HG02763 (cell line): ENCODE measurements at regions not wholly inside any gene's neighbourhood (a gene's known extent, or its start where the extent isn't known, plus 50 kb on each side); places are given as distances from the start of the nearest gene placed in this dataset.

Source experiments
- ATAC-seq: cut with Tn5 transposase; IDR thresholded peaks from one replicate; pipeline ENCODE4 v1.9.1; 2021; ENCODE audit warnings: mild to moderate bottlenecking, moderate library complexity; ENCODE audit not compliant: unreplicated experiment

- ATAC-seq: no peak
Measured at GRCh38 chr3:57009802-57010201, 50.7 kb upstream of the SPATA12 start.

- ATAC-seq: no peak
Measured at GRCh38 chr3:57009367-57009766, 51.1 kb upstream of the SPATA12 start.

- no peak for ATAC-seq
Measured at GRCh38 chr3:57007521-57008460, 52.7 kb upstream of the SPATA12 start.

- ATAC-seq: no peak
Measured at GRCh38 chr3:57006949-57007419, 53.5 kb upstream of the SPATA12 start.

GRCh38 chr3:57006179-57006657, 54.2 kb upstream of the SPATA12 start:
- no peak for ATAC-seq

GRCh38 chr3:57004229-57004628, 56.2 kb upstream of the SPATA12 start:
- ATAC-seq: no peak

GRCh38 chr3:57003676-57004075, 56.8 kb upstream of the SPATA12 start:
- ATAC-seq: no peak

- ATAC-seq: no peak
Measured at GRCh38 chr3:57001356-57001755, 59.1 kb upstream of the SPATA12 start.

- no peak for ATAC-seq
Measured at GRCh38 chr3:57000012-57000411, 60.5 kb upstream of the SPATA12 start.

GRCh38 chr3:56999547-56999946, 60.9 kb upstream of the SPATA12 start:
- ATAC-seq: no peak

- ATAC-seq: no peak
Measured at GRCh38 chr3:56998076-56998529, 62.4 kb upstream of the SPATA12 start.

GRCh38 chr3:56997675-56998074, 62.8 kb upstream of the SPATA12 start:
- ATAC-seq: no peak

- ATAC-seq: no peak
Measured at GRCh38 chr3:56997041-56997440, 63.4 kb upstream of the SPATA12 start.

- no peak for ATAC-seq
Measured at GRCh38 chr3:56994391-56994790, 66.1 kb upstream of the SPATA12 start.

GRCh38 chr3:56990641-56991015, 69.8 kb upstream of the SPATA12 start:
- ATAC-seq: no peak

GRCh38 chr3:56989977-56990640, 70.4 kb upstream of the SPATA12 start:
- no peak for ATAC-seq

GRCh38 chr3:56989169-56989976, 71.1 kb upstream of the SPATA12 start:
- no peak for ATAC-seq

GRCh38 chr3:56988458-56989168, 71.9 kb upstream of the SPATA12 start:
- ATAC-seq: no peak

- no peak for ATAC-seq
Measured at GRCh38 chr3:56987238-56987895, 73.1 kb upstream of the SPATA12 start.

- no peak for ATAC-seq
Measured at GRCh38 chr3:56986347-56986746, 74.1 kb upstream of the SPATA12 start.
